ENCODE measurements at regions not wholly inside any gene's neighbourhood (a gene's known extent, or its start where the extent isn't known, plus 50 kb on each side); places are given as distances from the start of the nearest gene placed in this dataset.

DNA sequence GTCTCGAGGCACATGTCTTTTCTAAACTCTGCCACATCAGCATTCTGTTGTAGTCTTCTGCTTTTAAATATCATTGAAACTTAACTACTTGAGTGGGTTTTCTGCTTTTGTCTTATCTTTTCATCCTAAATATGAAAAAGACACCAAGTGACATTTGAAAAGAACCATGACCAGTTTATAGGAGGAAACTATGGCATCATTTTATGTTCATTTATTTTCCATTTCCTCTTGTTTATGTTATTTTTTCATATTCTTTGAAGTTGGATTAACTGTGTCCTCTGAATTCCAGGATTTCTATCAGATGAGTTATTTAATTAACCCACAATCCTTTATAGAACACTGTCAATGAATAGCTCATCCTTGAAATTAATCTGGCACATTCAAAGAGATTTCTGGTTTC is 93.4 kb upstream of the ARHGAP28 start:
- Histone ChIP-seq H2BK12ac (ENCODE audit: low read length in 2 of 2) (no peak overlapping the region), H3K27ac (ENCODE audit: low read length, poor library complexity, severe bottlenecking) (no peak overlapping the region), H2BK120ac (ENCODE audit: low read depth, low read length) (no peak overlapping the region), H2BK15ac (ENCODE audit: low read depth, poor library complexity, severe bottlenecking) (no peak overlapping the region), H3K14ac (ENCODE audit: low read length in 2 of 2) (no peak overlapping the region), H2AFZ (ENCODE audit: low read depth, low read length) (no peak overlapping the region), H3K18ac (ENCODE audit: low read depth in 1 of 2, low read length in 2 of 2) (no peak overlapping the region), H3K79me1 (replicated peaks; ENCODE audit: low read length, poor library complexity, severe bottlenecking) (no peaks in the 10 kb centered on the region), H3K4me1 (ENCODE audit: control insufficient read depth, insufficient read depth, low read depth, low read length) (no peaks in the 10 kb centered on the region), H4K91ac (ENCODE audit: low read length) (no peak overlapping the region), H3K9ac (ENCODE audit: low read length) (no peak overlapping the region), H3K23ac (ENCODE audit: low read length in 2 of 2) (no peak overlapping the region), H3K9me3 (ENCODE audit: control insufficient read depth, low read length) (no peaks in the 10 kb centered on the region), H3K36me3 (ENCODE audit: control insufficient read depth in 1 of 2, insufficient read depth in 2 of 2, low read depth in 1 of 2, low read length in 2 of 2) (no peaks in the 10 kb centered on the region), H3K27me3 (ENCODE audit: control insufficient read depth in 1 of 2, insufficient read depth in 1 of 2, low read length in 2 of 2) (no peaks in the 10 kb centered on the region), H2AK5ac (ENCODE audit: low read length, severe bottlenecking) (no peak overlapping the region), H3K4ac (ENCODE audit: low read depth in 1 of 2, low read length in 2 of 2) (no peak overlapping the region), H3K4me3 (ENCODE audit: insufficient read depth in 1 of 2, low read depth in 1 of 2, low read length in 2 of 2) (no peak overlapping the region), H3K4me2 (ENCODE audit: low read length, poor library complexity, severe bottlenecking) (no peak overlapping the region), H2BK5ac (ENCODE audit: low read depth, low read length, poor library complexity, severe bottlenecking) (no peak overlapping the region), H4K8ac (ENCODE audit: low read length) (no peak overlapping the region)
- 100% methylated on average over 1 of the region's 1 CpG for WGBS
- no peak for DNase-seq

DNA sequence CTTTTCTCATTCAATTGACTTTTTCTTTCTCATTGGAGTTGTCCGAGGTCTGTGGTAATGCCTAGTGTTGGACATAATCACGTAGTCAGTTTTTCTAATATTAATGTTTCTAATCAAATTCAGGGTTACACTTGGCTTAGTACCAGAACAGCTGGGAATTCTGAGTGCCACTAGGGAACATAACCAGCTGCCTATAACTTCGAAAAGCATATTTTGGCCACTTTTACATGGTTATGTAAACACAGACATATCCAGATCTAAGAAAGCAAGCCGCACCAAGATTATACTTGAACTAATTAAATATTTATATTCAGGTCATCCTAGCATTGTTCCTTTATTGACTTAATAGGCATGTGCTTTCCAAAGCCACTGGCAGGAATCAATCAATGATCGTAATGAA is 91.1 kb upstream of the ARHGAP28 start:
- Histone ChIP-seq H2BK15ac (ENCODE audit: low read depth, poor library complexity, severe bottlenecking) (no peak overlapping the region), H3K4me2 (ENCODE audit: low read length, poor library complexity, severe bottlenecking) (no peak overlapping the region), H3K4ac (ENCODE audit: low read depth in 1 of 2, low read length in 2 of 2) (no peak overlapping the region), H3K9ac (ENCODE audit: low read length) (no peak overlapping the region), H2AK5ac (ENCODE audit: low read length, severe bottlenecking) (no peak overlapping the region), H3K4me1 (ENCODE audit: control insufficient read depth, insufficient read depth, low read depth, low read length) (no peaks in the 10 kb centered on the region), H3K79me1 (replicated peaks; ENCODE audit: low read length, poor library complexity, severe bottlenecking) (no peaks in the 10 kb centered on the region), H2BK120ac (ENCODE audit: low read depth, low read length) (no peak overlapping the region), H4K8ac (ENCODE audit: low read length) (no peak overlapping the region), H3K9me3 (ENCODE audit: control insufficient read depth, low read length) (no peaks in the 10 kb centered on the region), H3K18ac (ENCODE audit: low read depth in 1 of 2, low read length in 2 of 2) (no peak overlapping the region), H4K91ac (ENCODE audit: low read length) (no peak overlapping the region), H3K27ac (ENCODE audit: low read length, poor library complexity, severe bottlenecking) (no peak overlapping the region), H3K36me3 (ENCODE audit: control insufficient read depth in 1 of 2, insufficient read depth in 2 of 2, low read depth in 1 of 2, low read length in 2 of 2) (no peaks in the 10 kb centered on the region), H3K27me3 (ENCODE audit: control insufficient read depth in 1 of 2, insufficient read depth in 1 of 2, low read length in 2 of 2) (no peaks in the 10 kb centered on the region), H2BK12ac (ENCODE audit: low read length in 2 of 2) (no peak overlapping the region), H2BK5ac (ENCODE audit: low read depth, low read length, poor library complexity, severe bottlenecking) (no peak overlapping the region), H3K4me3 (ENCODE audit: insufficient read depth in 1 of 2, low read depth in 1 of 2, low read length in 2 of 2) (no peak overlapping the region), H3K14ac (ENCODE audit: low read length in 2 of 2) (no peak overlapping the region), H2AFZ (ENCODE audit: low read depth, low read length) (no peak overlapping the region), H3K23ac (ENCODE audit: low read length in 2 of 2) (no peak overlapping the region)
- 78% methylated on average over 3 of the region's 5 CpGs for WGBS
- no peak for DNase-seq

DNA sequence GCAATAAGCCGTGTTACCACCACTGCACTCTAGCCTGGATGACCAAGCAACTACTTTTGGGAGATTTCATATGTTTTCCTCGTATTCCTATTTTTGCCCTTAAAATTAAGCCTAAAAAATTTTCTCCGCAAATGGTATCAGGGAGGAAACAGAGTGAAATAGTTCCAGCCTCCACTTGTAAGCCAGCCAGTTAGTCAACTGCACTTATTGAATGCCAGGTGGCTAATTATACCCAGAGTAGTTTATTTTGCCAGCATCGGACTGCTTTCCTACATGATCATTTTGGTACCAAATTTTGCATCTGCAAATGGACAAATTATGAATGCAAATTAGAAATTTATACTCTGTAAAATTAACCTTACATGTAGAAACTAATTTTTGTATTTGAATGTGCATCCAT is 90.2 kb upstream of the ARHGAP28 start:
- Histone ChIP-seq H2BK12ac (ENCODE audit: low read length in 2 of 2) (no peak overlapping the region), H4K8ac (ENCODE audit: low read length) (no peak overlapping the region), H2BK15ac (ENCODE audit: low read depth, poor library complexity, severe bottlenecking) (no peak overlapping the region), H4K91ac (ENCODE audit: low read length) (no peak overlapping the region), H3K18ac (ENCODE audit: low read depth in 1 of 2, low read length in 2 of 2) (no peak overlapping the region), H2AK5ac (ENCODE audit: low read length, severe bottlenecking) (no peak overlapping the region), H3K14ac (ENCODE audit: low read length in 2 of 2) (no peak overlapping the region), H3K27ac (ENCODE audit: low read length, poor library complexity, severe bottlenecking) (no peak overlapping the region), H3K4me2 (ENCODE audit: low read length, poor library complexity, severe bottlenecking) (no peak overlapping the region), H2BK120ac (ENCODE audit: low read depth, low read length) (no peak overlapping the region), H3K23ac (ENCODE audit: low read length in 2 of 2) (no peak overlapping the region), H2BK5ac (ENCODE audit: low read depth, low read length, poor library complexity, severe bottlenecking) (no peak overlapping the region), H2AFZ (ENCODE audit: low read depth, low read length) (no peak overlapping the region), H3K36me3 (ENCODE audit: control insufficient read depth in 1 of 2, insufficient read depth in 2 of 2, low read depth in 1 of 2, low read length in 2 of 2) (no peaks in the 10 kb centered on the region), H3K4me3 (ENCODE audit: insufficient read depth in 1 of 2, low read depth in 1 of 2, low read length in 2 of 2) (no peak overlapping the region), H3K27me3 (ENCODE audit: control insufficient read depth in 1 of 2, insufficient read depth in 1 of 2, low read length in 2 of 2) (no peaks in the 10 kb centered on the region), H3K4ac (ENCODE audit: low read depth in 1 of 2, low read length in 2 of 2) (no peak overlapping the region), H3K9ac (ENCODE audit: low read length) (no peak overlapping the region), H3K4me1 (ENCODE audit: control insufficient read depth, insufficient read depth, low read depth, low read length) (no peaks in the 10 kb centered on the region), H3K9me3 (ENCODE audit: control insufficient read depth, low read length) (no peaks in the 10 kb centered on the region), H3K79me1 (replicated peaks; ENCODE audit: low read length, poor library complexity, severe bottlenecking) (no peaks in the 10 kb centered on the region)
- 82% methylated on average over 3 of the region's 4 CpGs for WGBS
- DNase-seq: no peak

DNA sequence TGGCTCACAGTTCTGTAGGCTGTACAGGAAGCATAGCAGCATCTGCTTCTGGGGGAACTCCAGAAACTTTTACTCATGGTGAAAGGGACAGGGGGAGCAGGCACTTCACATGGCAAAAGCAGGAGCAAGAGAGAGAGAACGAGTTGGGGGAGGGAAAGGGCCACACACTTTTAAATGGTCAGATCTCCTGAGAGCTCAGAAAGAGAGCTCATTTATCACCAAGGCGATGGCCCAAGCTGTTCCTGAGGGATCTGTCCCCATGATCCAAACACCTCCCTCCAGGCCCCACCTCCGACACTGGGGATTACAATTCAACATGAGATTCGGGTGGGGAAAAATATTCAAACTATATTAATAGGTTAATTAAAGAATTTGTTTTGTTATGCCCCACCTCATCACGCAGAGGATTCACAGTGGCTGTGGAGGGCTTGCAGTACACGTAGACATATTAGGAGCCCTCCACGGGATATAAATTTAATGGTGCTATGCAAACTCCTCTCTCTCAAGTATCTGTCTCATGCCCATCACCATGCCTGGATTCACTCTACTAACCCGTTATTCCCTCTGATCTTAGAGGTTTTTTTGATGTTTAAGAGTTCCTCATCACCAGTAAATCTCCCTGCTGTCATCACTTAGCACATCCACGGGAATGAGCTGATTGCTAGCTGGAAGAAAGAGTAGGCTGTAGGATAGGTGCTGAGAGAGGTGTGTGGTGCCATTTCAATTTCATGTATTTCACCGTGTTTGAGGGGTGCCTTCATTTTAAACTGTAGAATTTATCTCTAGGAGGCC is 84.5 kb upstream of the ARHGAP28 start:
- DNase-seq: no peak
- H2BK120ac ChIP-seq (ENCODE audit: low read depth, low read length): no peak overlapping the region
- 39% methylated on average over 4 of the region's 10 CpGs for WGBS
- peaks cover 0 to 12% of the 10 kb centered on the region in 2 experiments for H3K27me3 ChIP-seq (ENCODE audit: control insufficient read depth in 1 of 2, insufficient read depth in 1 of 2, low read length in 2 of 2)
- no peak overlapping the region for H2AFZ ChIP-seq (ENCODE audit: low read depth, low read length)
- H2BK15ac ChIP-seq (ENCODE audit: low read depth, poor library complexity, severe bottlenecking): no peak overlapping the region
- H3K27ac ChIP-seq (ENCODE audit: low read length, poor library complexity, severe bottlenecking): no peak overlapping the region
- no peak overlapping the region for H3K4me2 ChIP-seq (ENCODE audit: low read length, poor library complexity, severe bottlenecking)
- no peak overlapping the region for H4K8ac ChIP-seq (ENCODE audit: low read length)
- no peak overlapping the region for H4K91ac ChIP-seq (ENCODE audit: low read length)
- no peak overlapping the region for H3K4me3 ChIP-seq (ENCODE audit: insufficient read depth in 1 of 2, low read depth in 1 of 2, low read length in 2 of 2)
- H2AK5ac ChIP-seq (ENCODE audit: low read length, severe bottlenecking): no peak overlapping the region
- no peak overlapping the region for H3K4ac ChIP-seq (ENCODE audit: low read depth in 1 of 2, low read length in 2 of 2)
- no peak overlapping the region for H3K14ac ChIP-seq (ENCODE audit: low read length in 2 of 2)
- H3K9me3 ChIP-seq (ENCODE audit: control insufficient read depth, low read length): no peaks in the 10 kb centered on the region
- H3K4me1 ChIP-seq (ENCODE audit: control insufficient read depth, insufficient read depth, low read depth, low read length): no peaks in the 10 kb centered on the region
- H3K9ac ChIP-seq (ENCODE audit: low read length): no peak overlapping the region
- no peak overlapping the region for H2BK5ac ChIP-seq (ENCODE audit: low read depth, low read length, poor library complexity, severe bottlenecking)
- no peaks in the 10 kb centered on the region for H3K79me1 ChIP-seq (replicated peaks; ENCODE audit: low read length, poor library complexity, severe bottlenecking)
- H2BK12ac ChIP-seq (ENCODE audit: low read length in 2 of 2): no peak overlapping the region
- no peak overlapping the region for H3K23ac ChIP-seq (ENCODE audit: low read length in 2 of 2)
- no peak overlapping the region for H3K18ac ChIP-seq (ENCODE audit: low read depth in 1 of 2, low read length in 2 of 2)
- H3K36me3 ChIP-seq (ENCODE audit: control insufficient read depth in 1 of 2, insufficient read depth in 2 of 2, low read depth in 1 of 2, low read length in 2 of 2): no peaks in the 10 kb centered on the region

Measured in mesenchymal stem cell (in vitro differentiated cells and primary cell).